H1 (cell line): ENCODE measurements at regions not wholly inside any gene's neighbourhood (a gene's known extent, or its start where the extent isn't known, plus 50 kb on each side); places are given as distances from the start of the nearest gene placed in this dataset.

Source experiments
- CTCF ChIA-PET: fragments of 300-600 bp; sonication (Branson Sonifier 250); formaldehyde crosslinking; loops from one replicate; lab custom pipeline; 2021; ENCODE audit not compliant: partially characterized antibody; lab: Charles Lee
- POLR2A ChIA-PET: fragments of 300-600 bp; sonication (Branson Sonifier 250); formaldehyde crosslinking; loops from one replicate; lab custom pipeline; 2021; ENCODE audit warnings: inconsistent platforms; ENCODE audit not compliant: partially characterized antibody; lab: Charles Lee
- DNase-seq, 2 experiments: peaks; one replicate each; pipeline versions ENCODE4 v3.0.0 to v3.0.0-alpha.2; 2010 to 2022; ENCODE audit warnings: low spot score in 2 of 2, low read depth in 1 of 2, mixed read lengths in 1 of 2
- FAIRE-seq: peaks from 2 replicates; lab custom pipeline; 2011; peaks lifted over from hg19 to GRCh38; lab: Jason Lieb, UNC
- H2AFZ ChIP-seq: 2 replicates; pipeline ENCODE4 v1.8.1; 2012; ENCODE audit warnings: low read length, inconsistent platforms
- H2AK5ac ChIP-seq: 2 replicates; pipeline ENCODE4 v1.6.1; 2013; ENCODE audit warnings: low read depth, low read length
- H2BK120ac ChIP-seq: replicated peaks from 2 replicates; pipeline ENCODE3; 2013; ENCODE audit warnings: low read depth, low read length, inconsistent platforms
- H2BK12ac ChIP-seq: 2 replicates; pipeline ENCODE4 v1.6.1; 2013; ENCODE audit warnings: low read depth, low read length
- H2BK15ac ChIP-seq: 2 replicates; pipeline ENCODE4 v1.6.1; 2013; ENCODE audit warnings: low read length
- H2BK20ac ChIP-seq: 2 replicates; pipeline ENCODE4 v1.6.1; 2013; ENCODE audit warnings: low read length
- H2BK5ac ChIP-seq: 2 replicates; pipeline ENCODE4 v1.6.1; 2013; ENCODE audit warnings: low read depth, low read length
- H3K14ac ChIP-seq: 2 replicates; pipeline ENCODE4 v1.6.1; 2013; ENCODE audit warnings: inconsistent platforms; ENCODE audit not compliant: insufficient read length
- H3K18ac ChIP-seq: 2 replicates; pipeline ENCODE4 v1.6.1; 2013; ENCODE audit warnings: low read length; ENCODE audit errors: extremely low read depth
- H3K23ac ChIP-seq: 2 replicates; pipeline ENCODE4 v1.6.1; 2013; ENCODE audit warnings: inconsistent platforms; ENCODE audit not compliant: insufficient read length
- H3K23me2 ChIP-seq: 2 replicates; pipeline ENCODE4 v1.6.1; 2013; ENCODE audit warnings: low read depth, low read length
- H3K27ac ChIP-seq: 2 replicates; pipeline ENCODE4 v1.6.1; 2011; ENCODE audit warnings: low read depth, low read length, inconsistent platforms
- H3K27me3 ChIP-seq, 4 experiments: replicated peaks in 1 of 4; 1 replicate in 1 of 4; 2 replicates in 3 of 4; pipeline versions ENCODE4 v1.6.1 to v1.8.1; 2011 to 2013; ENCODE audit warnings: low read length in 3 of 4, mild to moderate bottlenecking in 3 of 4, inconsistent platforms in 2 of 4, mixed read lengths in 2 of 4, moderate library complexity in 1 of 4; ENCODE audit not compliant: control insufficient read depth in 3 of 4, insufficient read depth in 3 of 4; ENCODE audit errors: extremely low read depth in 1 of 4
- H3K36me3 ChIP-seq, 4 experiments: 2 replicates each; pipeline versions ENCODE4 v1.6.1 to v1.8.1; 2011 to 2013; ENCODE audit warnings: mild to moderate bottlenecking in 4 of 4, low read length in 3 of 4, moderate library complexity in 2 of 4, control low read depth in 1 of 4, inconsistent platforms in 1 of 4; ENCODE audit not compliant: insufficient read depth in 4 of 4, control insufficient read depth in 2 of 4
- H3K4ac ChIP-seq: replicated peaks from 2 replicates; pipeline ENCODE3; 2013; ENCODE audit warnings: low read length, low read depth, mixed read lengths, inconsistent platforms; ENCODE audit not compliant: insufficient read length
- H3K4me1 ChIP-seq, 4 experiments: replicated peaks in 1 of 4; 1 replicate in 1 of 4; 2 replicates in 3 of 4; pipeline versions ENCODE4 v1.6.1 to v1.8.1; 2011 to 2013; ENCODE audit warnings: low read length in 3 of 4, inconsistent platforms in 2 of 4, mixed read lengths in 1 of 4; ENCODE audit not compliant: insufficient read depth in 4 of 4, control insufficient read depth in 3 of 4
- H3K4me2 ChIP-seq, 2 experiments: 2 replicates each; pipeline versions ENCODE4 v1.6.1 to v1.8.1; 2011 to 2013; ENCODE audit warnings: low read depth in 2 of 2, low read length in 2 of 2, control low read depth in 1 of 2, inconsistent platforms in 1 of 2, mild to moderate bottlenecking in 1 of 2; ENCODE audit not compliant: insufficient read depth in 1 of 2
- H3K4me3 ChIP-seq, 4 experiments: fragments of 200-600, 300-600 bp in 1 of 4; sonication (generic), shearing (Covaris generic), sonication (Bioruptor Twin) in 1 of 4; 2 replicates each; pipeline versions ENCODE4 v1.5.1 to v1.8.1; 2011 to 2016; ENCODE audit warnings: low read length in 4 of 4, low read depth in 3 of 4, control low read depth in 2 of 4, inconsistent platforms in 2 of 4, mild to moderate bottlenecking in 2 of 4, mixed read lengths in 1 of 4, moderate library complexity in 1 of 4; ENCODE audit not compliant: insufficient read depth in 2 of 4; ENCODE audit errors: extremely low read depth in 1 of 4
- H3K56ac ChIP-seq: replicated peaks from 2 replicates; pipeline ENCODE3; 2013; ENCODE audit warnings: low read depth, mild to moderate bottlenecking, mixed read lengths, low read length, inconsistent platforms; ENCODE audit not compliant: insufficient read length
- H3K79me1 ChIP-seq: 2 replicates; pipeline ENCODE4 v1.6.1; 2013; ENCODE audit warnings: low read depth, low read length, control low read depth
- H3K79me2 ChIP-seq, 2 experiments: 2 replicates each; pipeline versions ENCODE4 v1.6.1 to v1.8.1; 2012 to 2013; ENCODE audit warnings: low read length in 2 of 2, mild to moderate bottlenecking in 2 of 2, inconsistent platforms in 1 of 2; ENCODE audit not compliant: insufficient read depth in 2 of 2, control insufficient read depth in 1 of 2
- H3K9ac ChIP-seq, 4 experiments: replicated peaks in 1 of 4; 1 replicate in 1 of 4; 2 replicates in 3 of 4; pipeline versions ENCODE4 v1.6.1 to v1.8.1; 2011 to 2013; ENCODE audit warnings: low read depth in 3 of 4, low read length in 3 of 4, control low read depth in 2 of 4, mild to moderate bottlenecking in 2 of 4, moderate library complexity in 2 of 4, inconsistent platforms in 1 of 4; ENCODE audit errors: extremely low read depth in 1 of 4
- H3K9me3 ChIP-seq, 2 experiments: 2 replicates each; pipeline versions ENCODE4 v1.6.1 to v1.8.1; 2012 to 2013; ENCODE audit warnings: mild to moderate bottlenecking in 2 of 2, moderate library complexity in 2 of 2, control low read depth in 1 of 2, inconsistent platforms in 1 of 2, low read depth in 1 of 2, low read length in 1 of 2, mixed read lengths in 1 of 2; ENCODE audit not compliant: insufficient read depth in 2 of 2
- H4K20me1 ChIP-seq, 2 experiments: replicated peaks in 1 of 2; 2 replicates each; pipeline versions ENCODE3 to v1.8.1; 2011 to 2013; ENCODE audit warnings: inconsistent platforms in 2 of 2, low read length in 2 of 2, mild to moderate bottlenecking in 1 of 2; ENCODE audit not compliant: insufficient read depth in 2 of 2, control insufficient read depth in 1 of 2
- H4K5ac ChIP-seq: 2 replicates; pipeline ENCODE4 v1.6.1; 2013; ENCODE audit warnings: low read length, low read depth, mixed read lengths, inconsistent platforms; ENCODE audit not compliant: insufficient read length
- H4K8ac ChIP-seq: 2 replicates; pipeline ENCODE4 v1.8.0; 2013; ENCODE audit warnings: mild to moderate bottlenecking, moderate library complexity, low read length, inconsistent platforms; ENCODE audit not compliant: insufficient read depth; ENCODE audit errors: extremely low read depth
- H4K91ac ChIP-seq: replicated peaks from 2 replicates; pipeline ENCODE3; 2013; ENCODE audit warnings: low read length, mixed read lengths, inconsistent platforms; ENCODE audit not compliant: insufficient read length
- CEBPB ChIP-seq: IDR thresholded peaks from 2 replicates; pipeline ENCODE4 v1.6.1; 2012; ENCODE audit warnings: low read depth, low read length
- E2F6 ChIP-seq: IDR thresholded peaks from 2 replicates; pipeline ENCODE4 v1.6.1; 2012; ENCODE audit warnings: inconsistent platforms
- EZH2 ChIP-seq: fragments of 200-600 bp; sonication (generic); IDR thresholded peaks from 2 replicates; pipeline ENCODE4 v1.7.1; 2012; ENCODE audit warnings: low read depth, mild to moderate bottlenecking, moderate library complexity, low read length, inconsistent platforms; ENCODE audit not compliant: severe bottlenecking
- HDAC6 ChIP-seq: IDR thresholded peaks from one replicate; pipeline ENCODE4 v1.7.1; 2012; ENCODE audit warnings: low read depth, mild to moderate bottlenecking, inconsistent platforms, low read length, moderate library complexity
- JUND ChIP-seq: IDR thresholded peaks from 2 replicates; pipeline ENCODE4 v1.6.1; 2011; ENCODE audit warnings: mild to moderate bottlenecking, improper control_type of control experiment, low read length
- KDM1A ChIP-seq: fragments of 200-600, 300-600 bp; sonication (generic); IDR thresholded peaks from 2 replicates; pipeline ENCODE4 v1.7.1; 2016; ENCODE audit warnings: mild to moderate bottlenecking, low read length, borderline replicate concordance
- MAFK ChIP-seq: IDR thresholded peaks from 2 replicates; pipeline ENCODE4 v1.6.1; 2012; ENCODE audit warnings: low read depth, mild to moderate bottlenecking, improper control_type of control experiment, low read length
- MAX ChIP-seq: IDR thresholded peaks from 2 replicates; pipeline ENCODE4 v1.6.1; 2012; ENCODE audit warnings: inconsistent platforms
- POLR2A ChIP-seq, 2 experiments: IDR thresholded peaks; 1 replicate in 1 of 2; 2 replicates in 1 of 2; pipeline ENCODE4 v1.6.1; 2011; ENCODE audit warnings: low read depth in 2 of 2, low read length in 2 of 2, mild to moderate bottlenecking in 2 of 2; ENCODE audit errors: control extremely low read depth in 1 of 2
- POLR2AphosphoS5 ChIP-seq: IDR thresholded peaks from 2 replicates; pipeline ENCODE4 v1.6.1; 2011; ENCODE audit warnings: low read depth, low read length
- RFX5 ChIP-seq: IDR thresholded peaks from 2 replicates; pipeline ENCODE4 v1.6.1; 2011; ENCODE audit warnings: low read depth, low read length, improper control_type of control experiment, borderline replicate concordance
- SAP30 ChIP-seq: fragments of 300-600 bp; sonication (generic); IDR thresholded peaks from 2 replicates; pipeline ENCODE4 v1.7.1; 2012; ENCODE audit warnings: low read length, moderate library complexity, mild to moderate bottlenecking, inconsistent platforms; ENCODE audit not compliant: insufficient read depth, insufficient replicate concordance
- SIN3A ChIP-seq, 2 experiments: IDR thresholded peaks in 1 of 2; conservative IDR thresholded peaks in 1 of 2; 2 replicates each; pipeline ENCODE4 v1.6.1; 2011 to 2012; ENCODE audit warnings: low read length in 2 of 2, improper control_type of control experiment in 1 of 2, low read depth in 1 of 2, mild to moderate bottlenecking in 1 of 2
- SIRT6 ChIP-seq: IDR thresholded peaks from one replicate; pipeline ENCODE4 v1.7.1; 2012; ENCODE audit warnings: low read length, inconsistent platforms
- TCF12 ChIP-seq: IDR thresholded peaks from 2 replicates; pipeline ENCODE4 v1.6.1; 2011; ENCODE audit warnings: low read depth, mild to moderate bottlenecking, low read length
- whole genome bisulfite sequencing, 2 experiments: shearing (Covaris generic) in 1 of 2; methylation state at CpG; one replicate each; pipeline versions ENCODE4 v1.1.6 to v1.1.7; 2013 to 2015; ENCODE audit warnings: low lambda C conversion rate in 2 of 2, mixed read lengths in 2 of 2, inconsistent platforms in 1 of 2, low coverage in 1 of 2, missing lambda C conversion rate in 1 of 2; ENCODE audit not compliant: insufficient replicate concordance in 2 of 2, insufficient coverage in 1 of 2, insufficient read length in 1 of 2; ENCODE audit errors: extremely low coverage in 1 of 2, missing lambda C conversion rate in 1 of 2; 5-methylcytosine and 5-hydroxymethylcytosine counted together

GRCh38 chr6:87803791-87804190, 101.8 kb upstream of the AKIRIN2 start:
- no peaks in the 10 kb centered on the region for H3K23me2 ChIP-seq
- no peak overlapping the region for H2BK120ac ChIP-seq
- H3K18ac ChIP-seq: no peak overlapping the region
- no peak overlapping the region for H4K5ac ChIP-seq
- 97% methylated on average over 3 of the region's 3 CpGs; no CpG with 5 or more reads in 1 of the 2 experiments for WGBS, 2 experiments
- no peaks in the 10 kb centered on the region for H3K79me1 ChIP-seq
- H2BK5ac ChIP-seq: no peak overlapping the region
- H2BK12ac ChIP-seq: no peak overlapping the region
- no peaks in the 10 kb centered on the region for H3K79me2 ChIP-seq
- H4K91ac ChIP-seq: no peak overlapping the region
- H3K36me3 ChIP-seq: no peaks in the 10 kb centered on the region
- ChIA-PET CTCF (interaction anchor here (0.8 kb wide), 1 partner anchor 30 kb away, joined by 3 read pairs; no protein-coding TSS in a partner anchor), POLR2A (no interaction called here)
- no peak overlapping the region for H2BK15ac ChIP-seq
- no peak overlapping the region for H3K56ac ChIP-seq
- no peak overlapping the region for H3K27ac ChIP-seq
- no peaks in the 10 kb centered on the region for H4K20me1 ChIP-seq
- no peak overlapping the region for H2BK20ac ChIP-seq
- FAIRE-seq (no peak), DNase-seq (no peak)
- H3K9ac ChIP-seq: no peak overlapping the region
- H3K4me2 ChIP-seq: no peak overlapping the region
- H3K14ac ChIP-seq: no peak overlapping the region
- no peak overlapping the region for H2AFZ ChIP-seq
- H3K4ac ChIP-seq: no peak overlapping the region
- H3K27me3 ChIP-seq: no peaks in the 10 kb centered on the region
- no peak overlapping the region for H4K8ac ChIP-seq
- H2AK5ac ChIP-seq: no peak overlapping the region
- H3K4me3 ChIP-seq: no peak overlapping the region
- H3K9me3 ChIP-seq: no peaks in the 10 kb centered on the region
- no peaks in the 10 kb centered on the region for H3K4me1 ChIP-seq
- no peak overlapping the region for H3K23ac ChIP-seq
- TF ChIP-seq SAP30 (no peak), JUND (no peak), SIRT6 (no peak), EZH2 (no peak), MAFK (no peak), TCF12 (no peak), MAX (no peak), CEBPB (no peak), SIN3A (conservative IDR thresholded peaks at IDR 0.05 in 1 of 2, IDR thresholded peaks at IDR 0.05 in 1 of 2; ENCODE audit: low read depth in 1 of 2, low read length in 2 of 2) (no peak), POLR2A (IDR thresholded peaks at IDR 0.05; ENCODE audit: control extremely low read depth in 1 of 2, low read depth in 2 of 2, low read length in 2 of 2) (no peak), POLR2AphosphoS5 (no peak), KDM1A (no peak), HDAC6 (no peak), RFX5 (no peak), E2F6 (no peak)
